Endodermal cell (in vitro differentiated cells): ENCODE measurements at regions not wholly inside any gene's neighbourhood (a gene's known extent, or its start where the extent isn't known, plus 50 kb on each side); places are given as distances from the start of the nearest gene placed in this dataset.

Source experiments
- DNase-seq: peaks from one replicate; pipeline ENCODE4 v3.0.0-alpha.2; 2017
- H3K27ac ChIP-seq: 2 replicates; pipeline ENCODE4 v1.5.1; 2013; ENCODE audit warnings: mild to moderate bottlenecking, low read depth, low read length, moderate library complexity
- H3K27me3 ChIP-seq: 2 replicates; pipeline ENCODE4 v1.6.1; 2013; ENCODE audit warnings: mild to moderate bottlenecking, low read length, moderate library complexity; ENCODE audit not compliant: insufficient read depth, control insufficient read depth, poor library complexity, severe bottlenecking
- H3K36me3 ChIP-seq: 2 replicates; pipeline ENCODE4 v1.7.0; 2013; ENCODE audit warnings: mild to moderate bottlenecking, low read length, moderate library complexity; ENCODE audit not compliant: control insufficient read depth, insufficient read depth
- H3K4me1 ChIP-seq: one replicate; pipeline ENCODE4 v1.7.0; 2013; ENCODE audit warnings: low read length; ENCODE audit not compliant: control insufficient read depth, insufficient read depth
- H3K4me3 ChIP-seq: 2 replicates; pipeline ENCODE4 v1.5.1; 2013; ENCODE audit warnings: mild to moderate bottlenecking, low read length, moderate library complexity
- H3K9ac ChIP-seq: 2 replicates; pipeline ENCODE4 v1.6.1; 2013; ENCODE audit warnings: mild to moderate bottlenecking, low read length, moderate library complexity; ENCODE audit not compliant: poor library complexity, severe bottlenecking; ENCODE audit errors: extremely low read depth
- H3K9me3 ChIP-seq: 2 replicates; pipeline ENCODE4 v1.6.1; 2013; ENCODE audit warnings: mild to moderate bottlenecking, low read length, moderate library complexity; ENCODE audit not compliant: control insufficient read depth
- H3K27ac Mint-ChIP-seq: 2 replicates; pipeline ENCODE4 v1.8.0; 2020; ENCODE audit warnings: mixed read lengths
- H3K27me3 Mint-ChIP-seq: 2 replicates; pipeline ENCODE4 v1.8.0; 2021; ENCODE audit warnings: mild to moderate bottlenecking, mixed read lengths; ENCODE audit not compliant: insufficient read depth
- H3K36me3 Mint-ChIP-seq: 2 replicates; pipeline ENCODE4 v1.8.0; 2020; ENCODE audit warnings: low read depth, mixed read lengths
- H3K4me1 Mint-ChIP-seq: 2 replicates; pipeline ENCODE4 v1.8.0; 2020; ENCODE audit warnings: mixed read lengths
- H3K4me3 Mint-ChIP-seq: 2 replicates; pipeline ENCODE4 v1.8.0; 2020; ENCODE audit warnings: mild to moderate bottlenecking, moderate library complexity, mixed read lengths
- H3K9me3 Mint-ChIP-seq: 2 replicates; pipeline ENCODE4 v1.8.0; 2020; ENCODE audit warnings: mild to moderate bottlenecking, mixed read lengths
- WGBS, 2 experiments: methylation state at CpG; one replicate each; pipeline versions ENCODE4 v1.1.5 to v1.1.7; 2013; ENCODE audit warnings: missing lambda C conversion rate in 2 of 2, mixed read lengths in 1 of 2; ENCODE audit not compliant: insufficient coverage in 1 of 2, insufficient read length in 1 of 2; 5-methylcytosine and 5-hydroxymethylcytosine counted together
- TF ChIP-seq, protein P1 (sequence below): fragments of 200-600 bp; sonication (generic); conservative IDR thresholded peaks from 2 replicates; pipeline ENCODE4 v1.5.0; 2021; ENCODE audit warnings: antibody characterized with exemption, mild to moderate bottlenecking

DNA sequence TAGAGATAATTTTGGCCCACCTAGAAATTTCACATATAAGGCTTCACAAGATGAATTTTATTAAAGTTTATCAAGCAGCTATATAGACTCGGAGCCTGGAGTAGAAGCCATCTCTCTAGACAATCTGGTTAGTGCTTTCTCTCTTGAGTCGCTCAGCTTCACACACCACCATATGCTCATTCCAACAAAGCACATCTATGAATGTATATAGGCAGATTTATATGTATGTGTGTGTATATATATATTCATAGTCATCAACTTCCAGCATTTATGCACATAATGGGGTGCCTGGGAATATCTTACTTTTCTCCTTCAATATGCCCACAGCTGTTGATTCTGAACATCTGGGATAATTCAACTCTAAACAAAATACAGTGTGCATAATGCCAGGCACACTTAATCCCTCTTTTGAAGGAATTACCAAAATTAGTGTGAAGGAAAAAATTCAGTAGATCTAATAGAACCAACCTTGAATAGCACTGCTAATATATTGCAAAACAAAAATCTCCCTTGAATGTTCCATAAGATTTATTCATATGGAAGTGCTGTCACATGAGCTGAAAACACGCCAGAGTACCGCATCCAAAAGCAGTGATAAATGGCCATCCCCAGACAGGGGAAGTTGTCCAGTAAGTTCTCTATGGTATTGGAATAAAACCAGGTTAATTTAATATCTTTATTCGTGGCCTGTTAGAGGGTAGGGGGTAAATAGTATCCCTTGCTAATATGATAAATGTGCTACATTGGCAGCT, 56.0 kb upstream of the MOCS2 start:
- TF ChIP-seq, protein P1, sequence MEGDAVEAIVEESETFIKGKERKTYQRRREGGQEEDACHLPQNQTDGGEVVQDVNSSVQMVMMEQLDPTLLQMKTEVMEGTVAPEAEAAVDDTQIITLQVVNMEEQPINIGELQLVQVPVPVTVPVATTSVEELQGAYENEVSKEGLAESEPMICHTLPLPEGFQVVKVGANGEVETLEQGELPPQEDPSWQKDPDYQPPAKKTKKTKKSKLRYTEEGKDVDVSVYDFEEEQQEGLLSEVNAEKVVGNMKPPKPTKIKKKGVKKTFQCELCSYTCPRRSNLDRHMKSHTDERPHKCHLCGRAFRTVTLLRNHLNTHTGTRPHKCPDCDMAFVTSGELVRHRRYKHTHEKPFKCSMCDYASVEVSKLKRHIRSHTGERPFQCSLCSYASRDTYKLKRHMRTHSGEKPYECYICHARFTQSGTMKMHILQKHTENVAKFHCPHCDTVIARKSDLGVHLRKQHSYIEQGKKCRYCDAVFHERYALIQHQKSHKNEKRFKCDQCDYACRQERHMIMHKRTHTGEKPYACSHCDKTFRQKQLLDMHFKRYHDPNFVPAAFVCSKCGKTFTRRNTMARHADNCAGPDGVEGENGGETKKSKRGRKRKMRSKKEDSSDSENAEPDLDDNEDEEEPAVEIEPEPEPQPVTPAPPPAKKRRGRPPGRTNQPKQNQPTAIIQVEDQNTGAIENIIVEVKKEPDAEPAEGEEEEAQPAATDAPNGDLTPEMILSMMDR = no peak
- H3K27me3 Mint-ChIP-seq = no peaks in the 10 kb centered on the region
- H3K36me3 Mint-ChIP-seq = no peaks in the 10 kb centered on the region
- H3K4me1 ChIP-seq = no peaks in the 10 kb centered on the region
- H3K9me3 Mint-ChIP-seq = no peaks in the 10 kb centered on the region
- H3K27me3 ChIP-seq = no peaks in the 10 kb centered on the region
- H3K27ac ChIP-seq = no peak overlapping the region
- no peak overlapping the region for H3K4me3 ChIP-seq
- no peaks in the 10 kb centered on the region for H3K4me1 Mint-ChIP-seq
- no peak overlapping the region for H3K27ac Mint-ChIP-seq
- H3K36me3 ChIP-seq = no peaks in the 10 kb centered on the region
- DNase-seq = no peak
- H3K4me3 Mint-ChIP-seq = no peak overlapping the region
- 91 to 94% methylated on average over 3 to 4 of the region's 5 CpGs for WGBS, 2 experiments
- no peak overlapping the region for H3K9ac ChIP-seq
- H3K9me3 ChIP-seq = no peaks in the 10 kb centered on the region

GRCh38 chr5:53166183-53166495, 56.6 kb upstream of the MOCS2 start:
- Mint-ChIP-seq H3K4me3 (no peak overlapping the region), H3K27me3 (no peaks in the 10 kb centered on the region)
- WGBS, 2 experiments = 98 to 100% methylated on average over 1 of the region's 1 CpG

DNA sequence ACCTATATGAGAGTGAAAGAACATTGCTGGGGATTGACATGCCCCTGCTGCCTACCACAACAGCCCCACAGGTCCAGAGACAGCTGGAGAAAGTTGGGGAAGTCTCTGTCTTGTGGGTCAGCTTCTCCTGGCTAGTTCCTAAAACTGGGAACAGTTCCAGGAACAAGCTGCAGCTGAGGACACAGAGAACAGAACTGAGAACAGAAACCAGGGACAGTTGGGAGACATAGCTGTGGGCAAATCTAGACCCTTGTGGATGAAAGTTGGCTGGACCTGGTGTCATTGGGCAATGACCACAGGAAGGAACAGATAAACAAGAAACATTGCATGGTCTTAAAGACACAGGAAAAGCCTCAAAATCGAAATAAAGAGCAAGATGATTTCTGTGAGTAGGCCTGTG, 58.3 kb upstream of the MOCS2 start:
- no peak overlapping the region for H3K27ac ChIP-seq
- no peaks in the 10 kb centered on the region for H3K27me3 Mint-ChIP-seq
- H3K4me3 ChIP-seq = no peak overlapping the region
- H3K9ac ChIP-seq = no peak overlapping the region
- H3K27me3 ChIP-seq = no peaks in the 10 kb centered on the region
- no peaks in the 10 kb centered on the region for H3K36me3 ChIP-seq
- no peaks in the 10 kb centered on the region for H3K9me3 ChIP-seq
- TF ChIP-seq, protein P1 = no peak
- DNase-seq = no peak
- H3K4me1 Mint-ChIP-seq = no peaks in the 10 kb centered on the region
- H3K4me3 Mint-ChIP-seq = no peak overlapping the region
- no peaks in the 10 kb centered on the region for H3K9me3 Mint-ChIP-seq
- H3K27ac Mint-ChIP-seq = no peak overlapping the region
- no peaks in the 10 kb centered on the region for H3K4me1 ChIP-seq
- H3K36me3 Mint-ChIP-seq = no peaks in the 10 kb centered on the region
- 81% methylated on average over 1 of the region's 1 CpG; no CpG with 5 or more reads in 1 of the 2 experiments for WGBS, 2 experiments

More at GRCh38 chr5:53166183-53166495, 56.6 kb upstream of the MOCS2 start:
- H3K27ac Mint-ChIP-seq = no peak overlapping the region
- no peaks in the 10 kb centered on the region for H3K4me1 Mint-ChIP-seq
- Histone ChIP-seq H3K27ac (no peak overlapping the region), H3K9ac (no peak overlapping the region), H3K4me1 (no peaks in the 10 kb centered on the region), H3K9me3 (no peaks in the 10 kb centered on the region), H3K4me3 (no peak overlapping the region), H3K27me3 (no peaks in the 10 kb centered on the region), H3K36me3 (no peaks in the 10 kb centered on the region)
- no peaks in the 10 kb centered on the region for H3K36me3 Mint-ChIP-seq
- no peak for DNase-seq
- H3K9me3 Mint-ChIP-seq = no peaks in the 10 kb centered on the region
- TF ChIP-seq, protein P1 = no peak
